ENCODE measurements at regions not wholly inside any gene's neighbourhood (a gene's known extent, or its start where the extent isn't known, plus 50 kb on each side); places are given as distances from the start of the nearest gene placed in this dataset.
"Not testable (repeated sequence)": the region's sequence is repeated elsewhere in the genome, so short reads cannot be mapped to it uniquely, and the experiment has no call there.

- Mint-ChIP-seq H3K27me3 (peaks cover under 1% of the 10 kb centered on the region), H3K4me3 (no peak overlapping the region), H3K9me3 (no peaks in the 10 kb centered on the region), H3K4me1 (no peaks in the 10 kb centered on the region), H3K27ac (no peak overlapping the region), H3K36me3 (no peaks in the 10 kb centered on the region)
Measured at GRCh38 chr12:126914170-126914793, 1352.7 kb upstream of the TMEM132C start.

GRCh38 chr12:126915309-126915708, 1351.7 kb upstream of the TMEM132C start:
- Mint-ChIP-seq H3K36me3 (no peaks in the 10 kb centered on the region), H3K4me3 (no peak overlapping the region), H3K9me3 (no peaks in the 10 kb centered on the region), H3K4me1 (no peaks in the 10 kb centered on the region), H3K27me3 (no peaks in the 10 kb centered on the region), H3K27ac (no peak overlapping the region)

- Mint-ChIP-seq H3K4me3 (no peak overlapping the region), H3K27me3 (no peaks in the 10 kb centered on the region), H3K36me3 (no peaks in the 10 kb centered on the region), H3K9me3 (no peaks in the 10 kb centered on the region), H3K4me1 (no peaks in the 10 kb centered on the region), H3K27ac (no peak overlapping the region)
Measured at GRCh38 chr12:126926023-126926594, 1340.9 kb upstream of the TMEM132C start.

- Mint-ChIP-seq H3K27me3 (peaks cover under 1% of the 10 kb centered on the region), H3K4me3 (no peak overlapping the region), H3K9me3 (no peaks in the 10 kb centered on the region), H3K36me3 (no peaks in the 10 kb centered on the region), H3K27ac (no peak overlapping the region), H3K4me1 (no peaks in the 10 kb centered on the region)
Measured at GRCh38 chr12:126930234-126930633, 1336.7 kb upstream of the TMEM132C start.

- no peaks in the 10 kb centered on the region for H3K36me3 Mint-ChIP-seq
- no peak overlapping the region for H3K4me3 Mint-ChIP-seq
- H3K9me3 Mint-ChIP-seq: no peaks in the 10 kb centered on the region
- H3K27ac Mint-ChIP-seq: no peak overlapping the region
- peaks cover 4% of the 10 kb centered on the region for H3K27me3 Mint-ChIP-seq
- no peaks in the 10 kb centered on the region for H3K4me1 Mint-ChIP-seq
Measured at GRCh38 chr12:126932156-126932555, 1334.8 kb upstream of the TMEM132C start.

GRCh38 chr12:126935435-126935834, 1331.5 kb upstream of the TMEM132C start:
- no peak overlapping the region for H3K27ac Mint-ChIP-seq
- H3K27me3 Mint-ChIP-seq: peaks cover 4% of the 10 kb centered on the region
- no peak overlapping the region for H3K4me3 Mint-ChIP-seq
- H3K9me3 Mint-ChIP-seq: no peaks in the 10 kb centered on the region
- no peaks in the 10 kb centered on the region for H3K4me1 Mint-ChIP-seq
- no peaks in the 10 kb centered on the region for H3K36me3 Mint-ChIP-seq

GRCh38 chr12:126936181-126936851, 1330.7 kb upstream of the TMEM132C start:
- H3K4me3 Mint-ChIP-seq: no peak overlapping the region
- no peak overlapping the region for H3K27ac Mint-ChIP-seq
- no peaks in the 10 kb centered on the region for H3K4me1 Mint-ChIP-seq
- H3K27me3 Mint-ChIP-seq: peaks cover 4% of the 10 kb centered on the region
- H3K9me3 Mint-ChIP-seq: peaks cover 4% of the 10 kb centered on the region
- H3K36me3 Mint-ChIP-seq: no peaks in the 10 kb centered on the region

GRCh38 chr12:126937431-126937830, 1329.5 kb upstream of the TMEM132C start:
- no peak overlapping the region for H3K27ac Mint-ChIP-seq
- peaks cover 4% of the 10 kb centered on the region for H3K27me3 Mint-ChIP-seq
- H3K9me3 Mint-ChIP-seq: peaks cover 7% of the 10 kb centered on the region
- H3K36me3 Mint-ChIP-seq: no peaks in the 10 kb centered on the region
- no peak overlapping the region for H3K4me3 Mint-ChIP-seq
- no peaks in the 10 kb centered on the region for H3K4me1 Mint-ChIP-seq

GRCh38 chr12:126944684-126945083, 1322.3 kb upstream of the TMEM132C start:
- H3K9me3 Mint-ChIP-seq: peaks cover 7% of the 10 kb centered on the region
- H3K4me1 Mint-ChIP-seq: no peaks in the 10 kb centered on the region
- no peak overlapping the region for H3K4me3 Mint-ChIP-seq
- H3K27me3 Mint-ChIP-seq: no peaks in the 10 kb centered on the region
- no peaks in the 10 kb centered on the region for H3K36me3 Mint-ChIP-seq
- H3K27ac Mint-ChIP-seq: no peak overlapping the region

GRCh38 chr12:126946958-126947357, 1320.0 kb upstream of the TMEM132C start:
- not testable (repeated sequence) for H3K27me3 Mint-ChIP-seq, H3K4me3 Mint-ChIP-seq, H3K36me3 Mint-ChIP-seq, H3K9me3 Mint-ChIP-seq, H3K27ac Mint-ChIP-seq, H3K4me1 Mint-ChIP-seq

GRCh38 chr12:126949558-126949957, 1317.4 kb upstream of the TMEM132C start:
- Mint-ChIP-seq H3K9me3 (no peaks in the 10 kb centered on the region), H3K4me1 (no peaks in the 10 kb centered on the region), H3K27ac (no peak overlapping the region), H3K36me3 (no peaks in the 10 kb centered on the region), H3K27me3 (no peaks in the 10 kb centered on the region), H3K4me3 (no peak overlapping the region)

GRCh38 chr12:126950266-126950665, 1316.7 kb upstream of the TMEM132C start:
- Mint-ChIP-seq H3K27me3 (no peaks in the 10 kb centered on the region), H3K4me1 (no peaks in the 10 kb centered on the region), H3K9me3 (no peaks in the 10 kb centered on the region), H3K27ac (no peak overlapping the region), H3K4me3 (no peak overlapping the region), H3K36me3 (no peaks in the 10 kb centered on the region)

GRCh38 chr12:126952096-126953007, 1314.6 kb upstream of the TMEM132C start:
- Mint-ChIP-seq H3K36me3 (no peaks in the 10 kb centered on the region), H3K4me1 (no peaks in the 10 kb centered on the region), H3K27me3 (no peaks in the 10 kb centered on the region), H3K27ac (no peak overlapping the region), H3K9me3 (peaks cover 4% of the 10 kb centered on the region), H3K4me3 (no peak overlapping the region)

GRCh38 chr12:126953365-126953889, 1313.5 kb upstream of the TMEM132C start:
- Mint-ChIP-seq H3K4me3 (no peak overlapping the region), H3K36me3 (no peaks in the 10 kb centered on the region), H3K27ac (no peak overlapping the region), H3K4me1 (no peaks in the 10 kb centered on the region), H3K27me3 (no peaks in the 10 kb centered on the region), H3K9me3 (peaks cover 4% of the 10 kb centered on the region)

GRCh38 chr12:126960221-126960620, 1306.7 kb upstream of the TMEM132C start:
- no peaks in the 10 kb centered on the region for H3K4me1 Mint-ChIP-seq
- peaks cover 4% of the 10 kb centered on the region for H3K9me3 Mint-ChIP-seq
- H3K4me3 Mint-ChIP-seq: no peak overlapping the region
- no peak overlapping the region for H3K27ac Mint-ChIP-seq
- H3K36me3 Mint-ChIP-seq: no peaks in the 10 kb centered on the region
- no peaks in the 10 kb centered on the region for H3K27me3 Mint-ChIP-seq
